GM12878 (cell line): ENCODE measurements at regions not wholly inside any gene's neighbourhood (a gene's known extent, or its start where the extent isn't known, plus 50 kb on each side); places are given as distances from the start of the nearest gene placed in this dataset.

ENCODE experiments used
- CTCF ChIP-seq, 3 experiments: IDR thresholded peaks in 2 of 3; conservative IDR thresholded peaks in 1 of 3; 2 replicates each; pipeline ENCODE4 v1.5.1; 2011; ENCODE audit warnings: low read depth in 3 of 3, low read length in 3 of 3, mild to moderate bottlenecking in 3 of 3, control low read depth in 2 of 3, moderate library complexity in 2 of 3, inconsistent platforms in 1 of 3, mixed read lengths in 1 of 3; ENCODE audit not compliant: control insufficient read depth in 2 of 3, insufficient read depth in 1 of 3; ENCODE audit errors: extremely low read depth in 1 of 3
- EZH2 ChIP-seq: IDR thresholded peaks from 2 replicates; pipeline ENCODE4 v1.6.1; 2012; ENCODE audit warnings: low read depth, mild to moderate bottlenecking, control low read depth, inconsistent platforms, low read length, borderline replicate concordance; ENCODE audit not compliant: control insufficient read depth
- HDAC2 ChIP-seq: fragments of 200-600 bp; sonication (generic); IDR thresholded peaks from 2 replicates; pipeline ENCODE4 v1.6.1; 2017
- MAX ChIP-seq: IDR thresholded peaks from 2 replicates; pipeline ENCODE4 v1.6.1; 2012; ENCODE audit warnings: low read depth, low read length, improper control_type of control experiment
- POLR2AphosphoS5 ChIP-seq: IDR thresholded peaks from 2 replicates; pipeline ENCODE4 v1.6.1; 2011; ENCODE audit warnings: mild to moderate bottlenecking, low read length, inconsistent platforms
- REST ChIP-seq: IDR thresholded peaks from 2 replicates; pipeline ENCODE4 v1.6.1; 2012; ENCODE audit warnings: mild to moderate bottlenecking, low read depth, low read length

- TF ChIP-seq EZH2 = no peak
- no peak for TF ChIP-seq CTCF (IDR thresholded peaks at IDR 0.05 in 2 of 3, conservative IDR thresholded peaks at IDR 0.05 in 1 of 3; ENCODE audit: control insufficient read depth in 2 of 3, extremely low read depth in 1 of 3, insufficient read depth in 1 of 3, low read depth in 3 of 3, low read length in 3 of 3)
- TF ChIP-seq MAX = no peak
- TF ChIP-seq REST = no peak
- no peak for TF ChIP-seq HDAC2
- no peak for TF ChIP-seq POLR2AphosphoS5
Measured at GRCh38 chr13:87052731-87053130, 618.4 kb upstream of the SLITRK5 start.
